ENCODE measurements at regions not wholly inside any gene's neighbourhood (a gene's known extent, or its start where the extent isn't known, plus 50 kb on each side); places are given as distances from the start of the nearest gene placed in this dataset.

GRCh38 chr3:150300388-150300787 lies 107.7 kb upstream of the TSC22D2 start:
- H3K27ac Mint-ChIP-seq = no peak overlapping the region
- H3K23ac ChIP-seq (ENCODE audit: insufficient read length, low read depth, low read length) = no peak overlapping the region
- H4K8ac ChIP-seq (replicated peaks; ENCODE audit: insufficient read length, low read depth, low read length) = no peak overlapping the region
- no peak overlapping the region for H2AFZ ChIP-seq (ENCODE audit: low read length)
- H3K27ac ChIP-seq (ENCODE audit: insufficient read length, low read depth, low read length) = no peak overlapping the region
- no peaks in the 10 kb centered on the region for H3K36me3 Mint-ChIP-seq (ENCODE audit: insufficient read depth in 1 of 3, low read depth in 3 of 3)
- H3K23me2 ChIP-seq (ENCODE audit: insufficient read length, low read depth, low read length, poor library complexity, severe bottlenecking) = no peaks in the 10 kb centered on the region
- H2BK12ac ChIP-seq (ENCODE audit: insufficient read length, low read depth, low read length) = no peak overlapping the region
- H3K4me2 ChIP-seq (ENCODE audit: insufficient read depth, insufficient read length, low read length) = no peak overlapping the region
- no peak overlapping the region for H3K4ac ChIP-seq (ENCODE audit: low read depth, low read length)
- no peak overlapping the region for H3K14ac ChIP-seq (ENCODE audit: insufficient read depth, low read length)
- no peak for DNase-seq
- no peaks in the 10 kb centered on the region for H3K79me1 ChIP-seq (ENCODE audit: insufficient read depth, low read depth, low read length, poor library complexity, severe bottlenecking)
- H4K5ac ChIP-seq (ENCODE audit: insufficient read length, low read depth, low read length) = no peak overlapping the region
- no peak overlapping the region for H2AK5ac ChIP-seq (ENCODE audit: insufficient read length, low read length)
- no peaks in the 10 kb centered on the region for H3K27me3 ChIP-seq (ENCODE audit: insufficient read depth, low read length)
- WGBS (ENCODE audit: extremely low coverage, insufficient read length, low lambda C conversion rate) = no CpG with 5 or more reads among the region's 2 CpGs
- peaks cover 18 to 24% of the 10 kb centered on the region in 2 experiments for H3K4me1 Mint-ChIP-seq
- no peak overlapping the region for H2BK120ac ChIP-seq (ENCODE audit: low read depth, low read length, poor library complexity, severe bottlenecking)
- H3K9me3 ChIP-seq (ENCODE audit: control insufficient read depth, low read depth, low read length) = no peaks in the 10 kb centered on the region
- H3K79me2 ChIP-seq (ENCODE audit: insufficient read depth, low read length) = no peaks in the 10 kb centered on the region
- no peaks in the 10 kb centered on the region for H3K27me3 Mint-ChIP-seq (ENCODE audit: low read depth)
- no peak overlapping the region for H3T11ph ChIP-seq (ENCODE audit: low read length)
- no peak overlapping the region for H2BK5ac ChIP-seq (ENCODE audit: insufficient read length, low read length)
- H2BK15ac ChIP-seq (ENCODE audit: low read depth, low read length) = no peak overlapping the region
- H4K91ac ChIP-seq (ENCODE audit: insufficient read length, low read depth, low read length) = no peak overlapping the region
- H3K56ac ChIP-seq (ENCODE audit: insufficient read length, low read depth, low read length) = no peak overlapping the region
- no peak overlapping the region for H3K18ac ChIP-seq (ENCODE audit: insufficient read length, low read depth, low read length)
- peaks cover 14% of the 10 kb centered on the region; the same call in 1 of the 2 replicates for H3K4me1 ChIP-seq (ENCODE audit: insufficient read depth, low read length)
- no peak for TF ChIP-seq CTCF (conservative IDR thresholded peaks at IDR 0.05)
- H3K9me3 Mint-ChIP-seq = no peaks in the 10 kb centered on the region
- no peaks in the 10 kb centered on the region for H4K20me1 ChIP-seq (ENCODE audit: control insufficient read depth, insufficient read depth, insufficient read length)
- no peak overlapping the region for H3K9ac ChIP-seq (ENCODE audit: extremely low read depth, insufficient read length, low read length)
- H3K4me3 Mint-ChIP-seq = no peak overlapping the region
- no peak overlapping the region for H2BK20ac ChIP-seq (ENCODE audit: low read depth, low read length, poor library complexity, severe bottlenecking)
